ENCODE measurements at regions not wholly inside any gene's neighbourhood (a gene's known extent, or its start where the extent isn't known, plus 50 kb on each side); places are given as distances from the start of the nearest gene placed in this dataset.

- no peak for DNase-seq
Measured at GRCh38 chr9:79360387-79361347, 211.1 kb upstream of the TLE4 start.

- no peak for DNase-seq
Measured at GRCh38 chr9:79362100-79363081, 209.4 kb upstream of the TLE4 start.

DNA sequence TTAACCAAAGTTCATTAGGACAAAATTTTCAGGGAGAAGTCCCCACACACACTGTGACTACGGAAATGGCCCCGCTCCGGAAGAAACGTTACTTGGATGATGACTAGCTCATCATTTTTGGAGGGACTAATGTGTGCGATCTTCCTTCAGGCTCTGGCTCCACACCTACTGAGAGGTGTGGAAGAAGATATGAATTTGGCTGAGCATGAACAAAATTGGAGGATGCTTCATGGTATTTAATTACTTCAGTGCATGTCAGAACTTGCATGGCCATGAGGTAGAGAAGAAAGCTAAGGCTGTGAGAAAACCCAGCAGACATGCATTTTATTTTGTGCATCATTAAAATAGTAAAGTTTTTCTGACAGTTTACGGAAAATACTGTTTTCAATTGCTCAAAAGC lies 202.1 kb upstream of the TLE4 start:
- no peak for DNase-seq

- DNase-seq: no peak
Measured at GRCh38 chr9:79371301-79371700, 200.5 kb upstream of the TLE4 start.

- DNase-seq: no peak
Measured at GRCh38 chr9:79371948-79372555, 199.7 kb upstream of the TLE4 start.

- no peak for DNase-seq
Measured at GRCh38 chr9:79377339-79377855, 194.4 kb upstream of the TLE4 start.

- no peak for DNase-seq
Measured at GRCh38 chr9:79378107-79378506, 193.7 kb upstream of the TLE4 start.

DNA sequence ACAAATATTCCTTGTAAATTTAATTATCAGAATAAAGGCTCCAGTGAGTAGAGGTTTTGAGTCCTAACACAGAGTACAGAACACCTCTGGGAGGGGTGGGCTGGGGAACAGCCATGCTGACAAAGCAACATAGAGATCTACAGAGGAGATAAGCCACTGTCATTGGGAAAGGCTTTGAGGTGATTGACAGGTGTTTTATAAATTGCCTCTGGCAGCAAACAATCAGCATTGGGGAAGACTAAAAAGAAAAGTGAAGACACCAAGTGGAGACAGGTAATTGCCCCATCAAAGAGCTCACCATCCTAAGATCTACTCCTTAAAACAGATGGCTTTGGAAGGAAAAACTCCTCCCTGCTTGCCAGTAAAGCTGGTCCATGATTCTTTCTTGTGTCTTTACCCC lies 189.7 kb upstream of the TLE4 start:
- DNase-seq: no peak

DNA sequence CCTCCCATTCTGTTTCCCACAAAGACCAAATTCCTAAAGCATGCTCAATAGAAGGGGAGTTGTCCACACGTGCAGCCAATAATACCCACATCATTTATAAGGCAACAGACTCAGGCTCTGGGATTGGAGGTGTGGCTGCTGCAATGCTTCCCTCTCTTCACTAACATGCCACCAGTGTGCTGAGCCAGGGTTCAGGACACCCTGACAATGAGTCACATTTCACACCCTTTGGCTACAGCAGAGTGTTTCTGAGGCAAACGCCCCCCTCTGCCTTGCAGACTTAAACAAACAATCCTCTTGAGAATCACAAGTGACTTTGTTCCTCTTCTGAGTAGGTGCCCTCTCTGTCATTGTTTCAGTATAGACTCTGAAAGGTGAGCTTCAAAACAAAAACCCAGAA lies 189.3 kb upstream of the TLE4 start:
- no peak for DNase-seq

- DNase-seq: no peak
Measured at GRCh38 chr9:79383096-79383495, 188.7 kb upstream of the TLE4 start.

GRCh38 chr9:79384091-79384490 lies 187.7 kb upstream of the TLE4 start:
- DNase-seq: no peak

DNA sequence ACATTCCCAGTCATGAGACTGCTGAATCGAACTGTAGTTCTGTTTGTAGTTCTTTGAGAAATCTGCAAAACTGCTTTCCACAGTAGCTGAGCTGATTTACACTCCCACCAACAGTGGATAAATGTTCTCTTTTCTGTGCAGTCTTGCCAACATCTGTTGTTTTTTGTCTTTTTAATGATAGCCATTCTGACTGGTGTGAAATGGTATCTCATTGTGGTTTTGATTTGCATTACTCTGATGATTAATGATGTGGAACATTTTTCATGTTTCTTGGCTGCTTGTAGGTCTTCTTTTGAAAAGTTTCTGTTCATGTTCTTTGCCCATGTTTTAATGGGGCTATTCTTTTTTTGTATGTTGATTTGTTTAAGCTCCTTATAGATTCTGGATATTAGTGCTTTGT lies 187.3 kb upstream of the TLE4 start:
- no peak for DNase-seq

- DNase-seq: no peak
Measured at GRCh38 chr9:79387101-79387835, 184.5 kb upstream of the TLE4 start.

DNA sequence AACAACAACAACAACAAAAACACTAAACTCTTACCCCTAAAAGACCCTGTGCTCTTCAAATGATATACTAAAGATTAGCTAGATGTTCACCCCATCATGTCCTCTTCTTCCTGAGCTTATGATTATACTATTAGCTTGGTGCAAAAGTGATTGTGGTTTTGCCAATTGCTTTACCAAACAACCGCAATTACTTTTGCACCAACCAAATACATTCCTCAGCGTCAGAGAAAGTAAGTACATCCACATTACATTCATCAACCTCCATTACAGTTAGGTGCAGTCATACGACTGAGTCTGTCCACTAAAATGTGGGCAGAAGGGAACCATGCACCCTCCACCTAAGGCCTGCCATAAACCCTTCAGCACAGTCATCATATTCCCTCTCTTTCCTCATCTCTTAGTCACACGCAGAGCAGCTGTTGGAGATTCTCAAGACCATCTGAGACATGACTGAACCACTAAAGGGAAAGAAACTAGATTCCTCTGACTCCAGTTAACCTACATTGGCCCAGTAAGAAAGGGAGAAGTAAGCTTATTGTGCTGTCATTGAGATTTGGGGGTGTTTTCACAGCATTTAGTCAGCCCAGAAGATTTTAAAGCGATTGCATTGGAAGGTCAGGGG lies 181.6 kb upstream of the TLE4 start:
- DNase-seq: no peak

DNA sequence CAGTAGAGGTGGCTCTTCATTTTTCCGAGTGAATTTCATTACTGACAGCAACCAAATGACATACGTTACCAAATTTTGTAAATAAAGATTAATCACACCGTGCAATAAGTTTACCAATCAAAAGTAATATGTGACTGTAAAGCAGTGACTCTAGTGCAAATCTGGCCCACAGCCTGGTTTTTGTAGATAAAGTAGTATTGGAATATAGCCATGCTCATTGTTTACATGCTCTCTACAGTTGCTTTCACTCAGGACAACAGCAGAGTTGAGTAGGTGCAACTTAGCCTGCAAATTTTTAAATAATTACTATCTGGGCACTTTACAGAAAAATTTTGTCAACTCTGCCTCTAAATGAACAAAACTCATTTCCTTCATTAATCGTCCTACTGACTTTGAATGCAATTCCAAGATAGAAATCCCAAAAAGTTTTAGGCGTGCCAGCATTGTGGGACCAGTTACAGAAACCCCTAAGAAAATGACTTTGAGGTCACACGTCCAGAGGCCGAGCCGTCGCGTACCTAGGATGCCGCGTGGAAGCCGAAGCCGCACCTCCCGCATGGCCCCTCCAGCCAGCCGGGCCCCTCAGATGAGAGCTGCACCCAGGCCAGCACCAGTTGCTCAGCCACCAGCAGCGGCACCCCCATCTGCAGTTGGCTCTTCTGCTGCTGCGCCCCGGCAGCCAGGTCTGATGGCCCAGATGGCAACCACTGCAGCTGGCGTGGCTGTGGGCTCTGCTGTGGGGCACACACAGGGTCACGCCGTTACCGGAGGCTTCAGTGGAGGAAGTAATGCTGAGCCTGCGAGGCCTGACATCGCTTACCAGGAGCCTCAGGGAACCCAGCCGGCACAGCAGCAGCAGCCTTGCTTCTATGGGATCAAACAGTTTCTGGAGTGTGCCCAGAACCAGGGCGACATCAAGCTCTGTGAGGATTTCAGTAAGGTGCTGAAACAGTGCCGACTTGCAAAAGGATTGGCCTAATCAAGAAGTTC lies 180.7 kb upstream of the TLE4 start:
- no peak for DNase-seq

DNA sequence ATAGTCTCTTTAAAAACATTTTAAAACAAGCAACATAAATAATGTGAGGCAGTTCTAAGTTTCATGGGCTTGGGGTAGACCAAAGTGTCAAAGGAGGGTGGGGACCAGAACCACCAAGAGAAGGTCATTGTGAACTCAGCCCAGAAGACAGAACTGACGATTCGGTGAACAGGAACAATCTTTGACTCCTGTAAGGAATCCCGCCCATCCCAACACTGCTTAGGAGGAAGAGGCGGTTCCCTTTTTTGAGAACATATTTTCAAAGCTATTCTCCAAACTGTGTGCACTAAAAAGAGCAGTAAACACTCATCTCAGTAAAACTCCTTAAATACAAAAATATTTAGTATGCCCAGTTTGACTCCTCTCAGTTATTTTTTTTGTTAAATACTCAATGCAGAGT lies 176.5 kb upstream of the TLE4 start:
- DNase-seq: no peak

- DNase-seq: no peak
Measured at GRCh38 chr9:79395755-79396154, 176.0 kb upstream of the TLE4 start.

- no peak for DNase-seq
Measured at GRCh38 chr9:79396168-79396567, 175.6 kb upstream of the TLE4 start.

DNA sequence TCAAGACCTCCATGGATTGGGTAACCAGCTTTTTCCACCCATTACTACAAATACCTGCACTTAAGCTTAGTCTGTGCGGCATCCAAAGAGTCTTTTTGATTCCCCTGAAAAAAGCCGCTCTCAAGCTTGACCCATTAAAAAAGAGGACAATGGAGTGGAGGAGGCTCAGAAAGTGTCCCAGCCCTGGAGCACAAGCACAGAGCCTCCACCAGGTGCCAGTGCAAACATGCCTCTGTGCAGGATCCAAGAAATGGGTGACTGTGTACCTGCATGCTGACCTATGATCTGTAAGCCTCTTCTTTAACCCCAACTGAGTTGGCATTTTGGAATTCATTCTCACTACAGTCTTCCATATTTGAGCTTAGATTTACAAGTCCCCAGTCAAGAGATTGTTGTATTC lies 168.3 kb upstream of the TLE4 start:
- DNase-seq: peak; percentile 3

DNA sequence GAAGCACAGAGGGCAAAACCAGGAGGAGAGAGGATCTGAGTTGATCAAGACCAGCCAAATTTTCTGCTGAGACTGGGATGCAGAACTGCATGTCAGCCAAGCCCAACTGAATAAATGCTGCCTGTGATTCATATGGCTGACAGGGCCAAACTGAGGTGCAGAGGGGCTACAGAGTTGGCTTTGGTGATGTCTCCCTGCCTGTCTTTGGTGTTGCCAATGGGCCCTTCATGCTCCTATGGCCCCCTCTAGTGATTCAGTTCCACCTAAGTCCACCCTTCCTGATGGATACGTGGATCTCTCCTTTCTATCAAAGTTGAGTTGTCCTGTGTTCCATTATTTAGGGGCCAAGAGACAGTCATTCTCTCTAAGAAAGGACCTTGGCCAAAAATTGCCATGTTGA lies 163.6 kb upstream of the TLE4 start:
- no peak for DNase-seq

DNA sequence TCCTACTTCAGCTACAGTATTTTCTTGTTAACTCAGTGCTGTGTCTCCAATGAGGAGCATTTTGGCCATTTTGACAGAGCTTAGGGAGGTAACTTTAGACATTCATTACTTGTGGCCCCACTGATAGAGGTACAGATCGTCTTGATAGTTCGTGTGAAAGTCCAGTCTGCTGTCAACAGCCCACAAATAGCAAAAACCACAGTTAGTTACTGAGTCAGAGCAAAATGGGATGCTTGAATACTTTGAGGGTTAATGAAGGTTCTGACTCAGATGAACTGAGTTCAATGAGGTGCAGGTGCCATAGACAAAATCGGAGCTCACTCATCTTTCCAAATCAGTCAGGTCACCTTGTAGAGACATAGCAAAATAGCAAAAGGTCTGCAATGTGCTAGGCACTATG lies 163.1 kb upstream of the TLE4 start:
- no peak for DNase-seq

All from stimulated activated CD4-positive, alpha-beta T cell treated with anti-CD3 and anti-CD28 coated beads, Interleukin-4, amount 100 ng/mL, for 1 hour (primary cell).